GM19372 (cell line): ENCODE measurements at regions not wholly inside any gene's neighbourhood (a gene's known extent, or its start where the extent isn't known, plus 50 kb on each side); places are given as distances from the start of the nearest gene placed in this dataset.
"Not testable (repeated sequence)": the region's sequence is repeated elsewhere in the genome, so short reads cannot be mapped to it uniquely, and the experiment has no call there.

Source experiments
- ATAC-seq: cut with Tn5 transposase; IDR thresholded peaks from one replicate; pipeline ENCODE4 v1.9.1; 2021; ENCODE audit warnings: mild to moderate bottlenecking, low read depth, moderate library complexity; ENCODE audit not compliant: unreplicated experiment

DNA sequence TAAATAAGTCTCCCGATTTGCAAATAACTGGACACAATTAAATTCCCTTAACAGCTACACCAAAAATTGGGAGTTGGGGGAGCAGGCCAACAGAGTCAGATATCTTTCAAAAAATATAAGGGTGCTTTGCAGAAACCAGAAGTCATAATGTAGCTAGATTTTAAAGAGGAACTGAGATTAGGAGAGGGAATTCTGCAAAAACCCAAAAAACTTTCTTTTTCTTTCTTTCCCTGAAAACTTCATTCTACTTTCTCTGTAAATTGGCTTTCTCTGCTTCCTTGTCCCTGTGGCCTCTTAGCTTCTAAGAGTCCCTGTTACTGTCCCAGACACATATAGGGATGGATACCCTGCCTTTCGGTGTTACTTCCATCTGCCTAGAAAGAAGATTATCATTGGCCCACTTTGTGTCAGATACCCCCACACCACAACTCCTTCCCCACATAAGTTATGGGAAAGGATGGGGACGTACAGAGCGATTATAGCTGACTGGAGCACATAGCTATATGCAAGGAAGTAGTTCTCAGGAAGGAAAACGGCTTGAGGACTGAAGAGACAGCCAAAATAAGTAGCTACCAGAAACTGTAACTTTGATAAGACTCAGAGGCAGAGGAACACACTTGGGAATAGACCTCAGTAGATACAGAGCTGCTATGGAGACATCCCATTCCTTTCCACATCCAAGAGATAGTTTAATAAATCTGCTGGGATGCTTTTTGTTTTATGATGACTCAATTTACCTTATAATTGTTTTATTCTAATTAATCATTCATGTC is 129.1 kb upstream of the TGFBR2 start:
- no peak for ATAC-seq

DNA sequence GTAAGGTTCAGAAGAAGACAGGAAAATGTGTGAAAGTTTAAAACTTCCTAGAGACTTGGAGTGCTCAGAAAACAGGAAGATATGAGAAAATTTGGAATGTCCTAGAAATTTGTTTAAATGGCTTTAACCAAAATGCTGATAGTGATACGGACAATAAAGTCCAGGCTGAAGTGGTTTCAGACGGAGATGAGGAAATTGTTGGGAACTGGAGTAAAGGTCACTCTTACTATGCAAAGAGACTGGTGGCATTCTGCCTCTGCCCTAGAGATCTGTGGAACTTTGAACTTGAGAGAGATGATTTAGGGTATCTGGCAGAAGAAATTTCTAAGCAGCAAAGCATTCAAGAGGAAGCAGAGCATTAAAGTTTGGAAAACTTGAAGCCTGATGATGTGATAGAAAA is 126.7 kb upstream of the TGFBR2 start:
- not testable (repeated sequence) for ATAC-seq

DNA sequence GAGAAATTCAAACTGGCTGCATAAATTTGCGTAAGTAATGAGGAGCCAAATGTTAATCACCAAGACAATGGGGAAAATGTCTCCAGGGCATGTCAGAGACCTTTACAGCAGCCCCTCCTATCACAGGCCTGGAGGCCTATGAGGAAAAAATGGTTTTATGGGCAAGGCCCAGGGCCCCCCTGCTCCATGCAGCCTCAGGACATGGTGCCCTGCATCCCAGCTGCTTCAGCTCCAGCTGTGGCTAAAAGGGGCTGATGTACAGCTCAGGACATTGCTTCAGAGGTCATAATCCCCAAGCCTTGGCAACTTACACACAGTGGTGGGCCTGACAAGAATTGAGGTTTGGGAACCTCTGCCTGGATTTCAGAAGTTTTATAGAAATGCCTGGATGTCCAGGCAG is 126.2 kb upstream of the TGFBR2 start:
- not testable (repeated sequence) for ATAC-seq

DNA sequence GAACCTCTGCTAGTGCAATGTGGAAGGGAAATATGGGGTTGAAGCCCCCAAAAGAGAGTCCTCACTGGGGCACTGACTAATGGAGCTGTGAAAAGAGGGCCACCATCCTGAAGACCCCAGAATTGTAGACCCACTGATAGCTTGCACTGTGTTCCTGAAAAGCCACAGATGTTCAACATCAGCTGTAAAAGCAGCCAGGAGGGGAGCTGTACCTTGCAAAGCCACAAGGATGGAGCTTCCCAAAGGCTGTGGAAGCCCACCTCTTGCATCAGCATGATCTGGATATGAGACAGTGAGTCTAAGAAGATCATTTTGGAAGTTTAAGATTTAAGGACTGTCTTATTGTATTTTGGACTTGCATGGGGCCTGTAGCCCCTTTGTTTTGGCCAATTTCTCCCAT is 125.8 kb upstream of the TGFBR2 start:
- ATAC-seq: no peak

DNA sequence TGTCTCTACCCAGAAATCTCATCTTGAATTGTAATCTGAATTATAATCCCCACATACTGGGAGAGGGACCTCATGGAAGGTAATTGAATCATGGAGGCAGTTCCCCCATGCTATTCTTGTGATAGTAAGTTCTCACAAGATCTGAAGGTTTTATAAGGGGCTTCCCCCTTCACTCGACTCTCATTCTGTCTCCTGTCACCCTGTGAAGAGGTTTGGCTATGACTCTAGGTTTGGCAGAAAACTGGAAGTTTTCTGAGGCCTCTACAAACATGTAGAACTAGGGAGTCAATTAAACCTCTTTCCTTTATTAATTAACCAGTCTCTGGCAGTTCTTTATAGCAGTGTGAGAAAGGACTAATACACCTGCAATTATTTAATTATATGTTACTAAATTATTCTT is 125.2 kb upstream of the TGFBR2 start:
- no peak for ATAC-seq

DNA sequence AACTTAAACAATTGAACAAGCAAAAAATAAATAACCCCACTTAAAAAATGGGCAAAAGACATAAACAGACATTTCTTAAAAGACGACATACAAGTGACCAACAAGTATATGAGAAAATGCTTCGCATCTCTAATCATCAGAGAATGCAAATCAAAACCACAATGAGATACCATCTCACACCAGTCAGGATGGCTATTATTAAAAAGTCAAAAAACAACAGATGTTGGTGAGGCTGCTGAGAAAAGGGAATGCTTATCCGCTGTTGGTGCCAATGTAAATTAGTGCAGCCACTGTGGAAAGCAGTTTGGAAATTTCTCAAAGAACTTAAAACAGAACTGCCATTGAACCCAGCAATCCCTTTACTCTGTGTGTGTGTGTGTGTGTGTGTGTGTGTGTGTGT is 122.2 kb upstream of the TGFBR2 start:
- ATAC-seq: not testable (repeated sequence)

DNA sequence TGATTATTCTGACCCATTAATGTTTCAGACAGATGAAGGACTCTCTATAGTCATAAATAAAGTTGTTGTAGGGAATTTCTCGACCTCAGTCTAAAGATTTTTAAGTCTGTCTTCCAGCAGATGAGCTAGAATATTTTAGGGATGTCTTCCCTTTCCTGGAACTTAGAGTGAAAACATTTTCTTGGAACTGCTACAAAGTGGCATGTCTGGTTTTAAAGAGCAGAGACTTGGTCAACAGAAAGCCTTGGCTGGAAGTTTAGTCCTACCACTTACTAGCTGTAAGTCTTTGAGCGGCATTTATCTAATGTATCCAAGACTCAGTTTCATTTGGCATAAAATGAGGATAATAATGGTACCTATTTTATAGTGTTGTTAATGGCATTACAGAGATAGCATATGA is 120.0 kb upstream of the TGFBR2 start:
- ATAC-seq: no peak

DNA sequence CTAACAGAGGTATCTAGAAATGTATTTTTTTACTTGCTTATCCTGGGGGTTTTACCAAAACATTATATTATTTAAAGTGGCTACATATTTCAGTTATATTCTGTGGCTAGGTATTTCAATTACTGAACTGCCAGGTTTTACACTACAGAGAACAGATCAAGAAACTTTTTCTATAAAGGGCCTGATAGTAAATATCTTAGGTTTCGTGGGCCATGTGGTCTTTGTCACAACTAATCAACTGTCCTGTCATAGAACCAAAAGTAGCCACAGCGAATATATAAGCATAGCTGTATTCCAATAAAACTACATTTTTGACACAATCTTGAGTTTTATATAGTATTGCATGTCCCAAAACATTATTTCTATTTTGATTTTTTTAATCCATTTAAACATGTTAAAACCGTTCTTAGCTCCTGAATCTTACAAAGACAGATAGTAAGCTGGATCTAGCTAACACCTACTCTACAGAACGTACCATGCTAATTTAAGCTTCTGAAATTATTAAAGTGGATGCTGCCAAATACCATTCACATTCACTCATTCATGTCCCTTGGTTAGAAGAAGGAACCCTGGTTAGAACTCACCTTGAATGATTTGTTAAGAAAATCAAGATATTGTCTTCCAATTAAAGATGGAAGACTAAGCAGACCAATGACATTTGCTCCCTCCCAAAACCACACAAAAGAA is 118.2 kb upstream of the TGFBR2 start:
- ATAC-seq: no peak

DNA sequence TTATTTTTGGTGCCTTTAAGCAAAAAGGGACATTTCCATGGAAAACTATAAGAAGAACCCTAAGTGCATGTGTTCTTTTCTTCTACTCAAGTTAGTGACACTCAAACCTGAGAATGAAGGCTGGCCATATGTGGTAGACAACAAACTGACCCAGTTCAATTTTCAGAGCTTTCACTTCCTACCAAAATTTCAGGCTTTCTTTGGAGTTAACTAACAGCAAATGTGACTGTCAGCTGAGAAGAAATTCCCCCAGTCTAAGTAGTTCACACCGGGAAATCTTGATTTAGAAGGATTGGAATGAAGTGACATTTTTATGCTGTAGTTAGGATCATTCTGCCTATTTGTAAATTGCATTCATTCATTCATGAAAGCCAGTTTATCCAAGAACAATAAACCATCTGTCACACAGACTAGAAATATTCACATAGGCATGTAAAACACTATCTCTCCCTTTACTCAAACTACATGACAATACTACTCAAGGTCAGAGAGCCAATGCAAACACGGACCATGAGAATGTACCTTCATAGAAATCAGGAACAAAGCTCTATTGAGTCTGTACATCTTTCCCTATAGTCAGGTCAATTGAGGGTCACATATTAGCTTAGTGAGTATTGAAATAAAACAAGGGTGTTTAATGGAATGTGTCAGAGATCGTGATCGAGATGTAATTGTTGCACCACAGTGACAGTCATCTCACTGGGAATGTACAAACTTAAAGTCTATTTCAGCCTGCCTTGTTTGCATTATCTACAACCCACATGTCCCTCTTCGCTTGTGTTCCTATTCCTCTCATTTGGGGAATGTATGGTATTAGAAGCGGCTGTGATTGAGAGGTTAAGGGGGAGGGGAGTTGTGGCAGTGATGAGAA is 113.8 kb upstream of the TGFBR2 start:
- ATAC-seq: no peak

DNA sequence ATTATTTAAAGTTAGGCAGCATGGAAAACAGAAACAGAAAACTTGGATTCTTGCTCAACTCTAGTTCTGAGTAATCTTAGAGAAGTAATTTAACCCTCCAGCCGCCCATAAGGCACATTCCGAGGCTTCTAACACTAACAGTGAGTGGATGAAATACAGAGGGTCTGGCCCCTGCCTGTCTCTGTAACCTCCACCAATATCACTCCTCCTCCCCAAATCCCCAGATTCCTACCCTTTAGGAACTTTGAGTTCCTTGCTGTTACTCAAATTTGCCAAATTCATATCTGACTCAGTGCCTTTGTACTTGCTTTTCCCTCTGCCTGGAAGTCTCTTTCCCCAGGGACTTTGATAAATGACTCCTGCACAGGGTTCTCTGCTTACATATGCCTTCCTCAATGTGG is 112.5 kb upstream of the TGFBR2 start:
- ATAC-seq: no peak

DNA sequence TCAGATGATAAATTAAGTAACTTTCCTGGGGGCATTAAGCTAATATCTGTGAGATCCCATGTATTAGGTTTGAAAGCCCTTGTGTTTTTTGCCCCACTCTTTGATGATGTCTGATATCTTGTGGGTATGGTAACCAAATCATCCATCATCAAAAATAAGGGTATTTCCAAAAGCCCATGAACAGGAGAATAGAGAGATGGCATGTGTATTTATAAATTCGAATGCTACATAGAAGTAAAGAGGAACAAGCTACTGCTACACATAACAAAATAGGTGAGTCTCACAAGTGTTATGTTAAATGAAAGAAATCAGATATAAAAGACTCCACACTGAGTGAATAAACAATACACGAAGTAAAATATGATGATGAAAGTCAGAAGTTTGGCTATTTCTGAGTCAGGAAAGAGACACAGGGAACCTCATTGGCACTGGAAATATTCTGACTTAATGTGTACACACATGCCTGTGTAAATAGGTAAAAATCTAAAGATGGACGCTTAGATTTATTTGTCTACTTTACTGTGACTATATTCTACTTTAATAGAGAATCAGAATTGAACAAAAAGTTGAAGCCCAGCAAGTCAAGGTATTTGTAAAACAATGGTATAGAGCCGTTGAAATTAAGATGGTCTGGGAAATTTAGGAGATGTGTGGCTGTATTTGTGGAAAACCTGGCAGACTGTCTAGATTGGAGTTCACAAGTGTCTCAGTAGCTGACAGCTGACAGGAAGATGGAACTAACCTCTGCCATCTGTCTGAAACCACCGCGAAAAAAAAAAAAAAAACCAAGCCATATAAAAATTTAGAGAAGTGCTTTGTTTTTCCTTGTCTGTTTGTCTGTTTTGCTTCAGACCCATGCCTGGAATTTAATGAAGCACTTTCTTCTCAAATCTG is 111.0 kb upstream of the TGFBR2 start:
- no peak for ATAC-seq

DNA sequence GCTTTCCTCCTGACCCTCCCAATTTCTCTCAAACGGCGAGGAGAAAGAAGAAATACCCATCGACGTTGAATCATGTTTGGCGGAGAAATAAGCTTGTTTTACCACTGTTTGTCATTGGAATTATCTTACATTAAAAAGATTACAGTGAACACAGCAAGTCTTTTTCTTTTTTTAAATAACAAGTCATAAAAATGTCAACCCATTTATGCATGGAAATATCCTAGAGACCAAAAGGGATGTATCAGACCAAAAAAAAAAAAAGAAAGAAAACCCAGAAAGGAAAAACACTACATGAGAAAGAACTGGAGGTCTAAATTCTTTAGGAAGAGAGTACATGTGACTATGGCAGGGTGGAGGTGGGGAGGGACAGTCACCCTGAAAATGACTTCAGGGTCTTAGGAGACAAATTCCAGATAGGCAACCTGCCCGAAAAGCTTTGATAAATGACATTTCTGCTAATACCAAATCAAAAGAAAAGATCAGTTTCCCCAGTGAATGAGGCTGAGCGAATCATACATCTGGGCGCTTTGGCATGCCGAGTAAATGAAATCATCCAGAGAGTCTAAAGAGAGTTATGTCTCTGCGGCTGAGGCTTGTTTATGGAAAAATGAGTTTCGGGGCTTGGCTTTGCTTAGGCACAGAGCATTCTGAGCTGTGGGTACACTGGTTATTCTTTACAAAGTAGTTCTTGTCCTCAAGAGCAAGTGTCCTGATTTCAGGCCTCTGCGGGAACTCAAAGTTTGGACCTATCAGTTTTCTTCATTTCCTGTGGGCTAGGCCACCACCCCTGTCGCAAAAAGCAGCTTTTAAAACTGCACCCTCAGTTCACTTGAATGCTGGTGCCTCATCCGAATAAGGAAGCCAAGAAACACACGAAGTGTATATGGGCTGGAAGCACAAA is 110.1 kb upstream of the TGFBR2 start:
- no peak for ATAC-seq

DNA sequence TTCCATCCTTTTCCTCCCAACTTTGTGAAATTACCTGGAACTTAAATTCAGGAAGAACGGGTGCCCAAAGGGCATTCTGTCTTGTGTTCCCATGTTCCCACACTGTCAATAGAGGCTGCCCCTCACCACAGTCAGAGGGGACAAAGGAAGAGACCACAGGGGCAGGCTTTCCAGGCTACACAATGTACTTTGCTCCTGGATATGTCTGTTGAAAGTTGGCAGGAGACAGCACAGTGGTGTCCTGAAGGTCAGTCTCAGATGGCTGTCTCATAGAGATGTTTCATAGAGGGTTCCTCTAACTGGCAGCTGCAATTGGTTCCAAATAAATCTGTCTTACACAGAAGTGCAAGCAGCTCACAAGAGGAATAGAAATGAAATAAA is 107.8 kb upstream of the TGFBR2 start:
- no peak for ATAC-seq

DNA sequence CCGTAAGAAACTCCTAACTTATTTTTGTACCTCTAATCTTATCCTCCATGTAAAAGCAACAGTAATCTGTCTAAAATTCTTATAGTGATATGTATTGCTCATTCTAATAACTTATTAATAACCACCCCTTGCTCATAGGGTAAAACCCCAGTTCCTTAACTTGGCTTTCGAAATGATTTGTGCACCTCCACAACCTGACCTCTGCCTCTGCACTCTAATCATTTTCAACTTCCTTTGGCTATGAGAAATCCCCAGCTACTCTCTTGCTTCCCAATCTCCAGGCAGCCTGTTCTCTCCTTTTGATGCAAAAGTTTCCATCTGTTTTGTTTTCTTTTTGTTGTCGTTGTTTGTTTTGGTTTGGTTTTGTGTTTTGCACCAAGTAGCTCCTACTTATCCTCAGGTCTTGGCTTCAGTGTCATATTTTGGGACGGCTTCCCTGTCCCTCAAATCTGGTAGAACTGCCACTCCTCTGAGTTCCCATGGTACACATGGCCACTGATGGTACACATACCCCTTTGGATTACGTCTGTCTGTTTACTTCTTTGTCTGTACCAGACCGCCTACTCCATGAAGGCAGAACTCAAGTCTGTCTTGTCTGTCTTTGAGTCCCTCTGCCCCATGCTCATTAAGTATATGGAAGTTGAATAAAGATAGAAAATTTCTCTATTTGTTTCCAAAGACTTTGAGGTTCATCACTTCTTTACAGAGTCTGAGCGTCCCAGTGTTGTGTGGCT is 105.6 kb upstream of the TGFBR2 start:
- peak; percentile 92 for ATAC-seq

DNA sequence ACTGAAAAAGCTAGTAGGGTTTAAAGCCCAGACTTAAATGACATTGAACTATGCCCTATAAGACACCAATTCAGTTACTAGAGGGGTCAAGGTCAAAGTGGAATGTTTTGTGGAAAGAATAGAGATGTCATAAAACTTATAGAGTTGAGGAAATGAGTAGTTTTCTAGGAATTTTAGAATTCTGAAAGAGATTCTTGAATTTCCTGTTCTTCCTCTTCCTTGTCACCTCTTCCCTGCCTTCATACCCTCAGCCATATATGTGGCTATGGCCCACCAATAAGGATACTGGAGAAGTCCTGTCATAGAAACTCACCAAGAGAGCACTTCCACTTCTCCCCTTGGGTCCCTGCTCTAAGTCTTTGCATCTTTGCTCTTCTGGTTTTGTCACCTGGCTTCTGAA is 104.9 kb upstream of the TGFBR2 start:
- ATAC-seq: no peak

DNA sequence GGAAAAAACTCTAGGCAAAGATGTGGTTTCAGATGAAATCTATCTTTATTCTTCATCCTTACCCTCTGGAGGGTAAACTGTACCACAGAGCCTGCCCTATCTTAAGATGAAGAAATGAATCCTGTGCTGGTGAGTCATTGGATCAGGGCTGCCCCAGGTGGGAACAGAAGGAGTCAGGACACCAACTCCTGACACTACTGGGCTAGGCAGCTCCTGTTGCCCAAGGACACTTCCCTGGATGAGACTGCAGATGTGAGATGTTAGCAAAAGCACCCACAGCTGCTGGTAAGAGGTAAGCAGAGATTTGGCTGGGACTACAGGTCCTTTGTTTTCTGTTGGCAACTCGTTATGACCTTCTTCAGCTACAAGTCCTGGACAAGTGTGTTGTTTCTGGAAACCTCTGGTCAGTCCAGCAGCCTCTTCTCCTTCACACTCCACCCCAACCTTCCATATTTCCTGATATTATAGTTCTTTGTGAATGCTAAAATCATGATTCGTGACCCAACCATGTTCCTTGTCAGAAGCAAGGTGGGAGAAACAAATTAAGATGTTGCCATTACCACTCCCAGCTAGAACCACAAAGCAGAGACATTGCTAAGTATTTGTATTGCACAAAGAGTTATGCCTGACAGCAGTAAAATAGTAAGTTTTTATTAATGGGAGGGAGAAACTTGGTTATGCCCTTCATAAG is 104.2 kb upstream of the TGFBR2 start:
- ATAC-seq: no peak

DNA sequence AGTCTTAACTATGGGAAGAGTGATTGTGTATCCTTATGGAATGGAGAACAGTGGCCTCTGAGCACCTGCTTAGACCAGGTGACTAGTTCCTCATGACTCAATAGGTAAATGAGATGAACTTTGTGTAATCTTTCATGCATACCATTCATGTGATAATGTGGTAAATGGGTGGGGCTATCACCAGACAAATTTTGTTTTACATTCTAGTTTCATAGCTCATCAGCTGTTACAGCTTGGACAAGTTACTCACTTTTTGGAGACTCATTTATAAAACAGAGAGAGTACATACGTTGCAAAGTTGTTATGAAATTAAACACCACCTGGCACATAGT is 103.7 kb upstream of the TGFBR2 start:
- ATAC-seq: no peak

DNA sequence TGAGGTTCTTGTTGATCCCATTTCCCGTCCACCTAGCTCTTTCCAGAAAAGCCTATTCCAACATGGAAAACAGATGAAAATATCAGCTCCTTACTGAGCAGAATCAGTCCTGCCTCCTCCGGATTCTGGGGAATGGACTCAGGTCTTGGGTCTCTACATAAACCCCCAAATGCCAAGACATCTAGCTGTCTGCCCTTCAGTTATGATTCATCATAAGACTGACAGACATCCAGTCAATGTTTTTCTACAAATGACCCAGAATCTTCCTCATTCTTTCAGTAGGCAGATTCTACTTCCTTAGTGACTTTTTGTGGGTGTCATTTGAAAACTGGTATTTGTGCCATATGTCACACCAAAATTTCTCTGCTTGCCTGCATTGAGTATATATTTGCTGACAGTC is 103.0 kb upstream of the TGFBR2 start:
- no peak for ATAC-seq
